ENCODE measurements at regions not wholly inside any gene's neighbourhood (a gene's known extent, or its start where the extent isn't known, plus 50 kb on each side); places are given as distances from the start of the nearest gene placed in this dataset.
"Not testable (repeated sequence)": the region's sequence is repeated elsewhere in the genome, so short reads cannot be mapped to it uniquely, and the experiment has no call there.

GRCh38 chr2:113341191-113341869, 62.6 kb upstream of the PAX8 start:
- H3K9me3 ChIP-seq, result no peaks in the 10 kb centered on the region
- DNase-seq, result no peak
- H3K36me3 ChIP-seq, result no peaks in the 10 kb centered on the region
- no peaks in the 10 kb centered on the region for H3K27me3 ChIP-seq
- peaks cover 0 to 9% of the 10 kb centered on the region in 2 donors for H3K4me1 ChIP-seq
- no peak overlapping the region for H3K4me3 ChIP-seq
- ATAC-seq, result no peak
- H3K27ac ChIP-seq, result no peak overlapping the region
- intact Hi-C loops (cut with DNase I), result no loop called here
- no peak for TF ChIP-seq CTCF (IDR thresholded peaks at IDR 0.05)

GRCh38 chr2:113337809-113338208, 59.1 kb upstream of the PAX8 start:
- TF ChIP-seq CTCF (IDR thresholded peaks at IDR 0.05), result no peak
- Histone ChIP-seq H3K9me3 (no peaks in the 10 kb centered on the region), H3K4me1 (peaks cover 0 to 8% of the 10 kb centered on the region in 2 donors), H3K27me3 (no peaks in the 10 kb centered on the region), H3K27ac (no peak overlapping the region), H3K4me3 (no peak overlapping the region), H3K36me3 (no peaks in the 10 kb centered on the region)
- no peak for DNase-seq
- ATAC-seq, result no peak
- intact Hi-C loops (cut with DNase I), result no loop called here

- H3K4me1 ChIP-seq; H3K27ac ChIP-seq; intact Hi-C loops (cut with DNase I); H3K27me3 ChIP-seq; H3K4me3 ChIP-seq; H3K9me3 ChIP-seq; H3K36me3 ChIP-seq: not testable (repeated sequence)
- DNase-seq (peak in 1 of 4 donors; percentile 12), ATAC-seq (peak; percentile 95)
Observed at GRCh38 chr2:113336040-113336439, 57.3 kb upstream of the PAX8 start.

GRCh38 chr2:113334147-113334546, 55.4 kb upstream of the PAX8 start:
- ATAC-seq, result no peak
- no peak overlapping the region for H3K4me3 ChIP-seq
- no peaks in the 10 kb centered on the region for H3K27me3 ChIP-seq
- DNase-seq, result no peak
- no peaks in the 10 kb centered on the region for H3K36me3 ChIP-seq
- no peaks in the 10 kb centered on the region for H3K9me3 ChIP-seq
- intact Hi-C loops (cut with DNase I), result no loop called here
- no peak overlapping the region for H3K27ac ChIP-seq
- no peak for TF ChIP-seq CTCF (IDR thresholded peaks at IDR 0.05)
- H3K4me1 ChIP-seq, result no peaks in the 10 kb centered on the region

- H3K9me3 ChIP-seq; ATAC-seq; H3K4me1 ChIP-seq; H3K4me3 ChIP-seq; H3K27me3 ChIP-seq; H3K27ac ChIP-seq; DNase-seq; intact Hi-C loops (cut with DNase I); H3K36me3 ChIP-seq: not testable (repeated sequence)
Observed at GRCh38 chr2:113333735-113334134, 55.0 kb upstream of the PAX8 start.

GRCh38 chr2:113330060-113330767, 51.5 kb upstream of the PAX8 start:
- H3K27me3 ChIP-seq; H3K4me1 ChIP-seq; H3K4me3 ChIP-seq; H3K9me3 ChIP-seq; intact Hi-C loops (cut with DNase I); H3K27ac ChIP-seq; DNase-seq; H3K36me3 ChIP-seq: not testable (repeated sequence)
- ATAC-seq, result peak; percentile 49

GRCh38 chr2:113328973-113329372, 50.3 kb upstream of the PAX8 start:
- ATAC-seq (peak; percentile 68), DNase-seq (peak in 2 of 4 donors; percentile 16 to 27)
- intact Hi-C loops (cut with DNase I); H3K9me3 ChIP-seq; H3K4me3 ChIP-seq; H3K27me3 ChIP-seq; H3K4me1 ChIP-seq; H3K36me3 ChIP-seq: not testable (repeated sequence)
- peak overlapping the region in 1 of 2 donors; percentile 26 for H3K27ac ChIP-seq

- intact Hi-C loops (cut with DNase I); ATAC-seq; H3K4me1 ChIP-seq: not testable (repeated sequence)
Observed at GRCh38 chr2:113328572-113328971, 49.9 kb upstream of the PAX8 start.

More at GRCh38 chr2:113328572-113328971, 49.9 kb upstream of the PAX8 start:
- not testable (repeated sequence) for H3K27me3 ChIP-seq, H3K36me3 ChIP-seq, H3K9me3 ChIP-seq, DNase-seq, H3K4me3 ChIP-seq
- H3K27ac ChIP-seq, result peak overlapping the region in 1 of 2 donors; percentile 26
